Loucy (cell line): ENCODE measurements at regions not wholly inside any gene's neighbourhood (a gene's known extent, or its start where the extent isn't known, plus 50 kb on each side); places are given as distances from the start of the nearest gene placed in this dataset.

Experiments used
- EZH2phosphoT487 ChIP-seq: fragments of 200-600 bp; IDR thresholded peaks from 2 replicates; pipeline ENCODE4 v1.6.1; 2018; ENCODE audit warnings: antibody characterized with exemption, mild to moderate bottlenecking, moderate library complexity, borderline replicate concordance
- TF ChIP-seq, protein P1 (sequence below): fragments of 200-600 bp; sonication (generic); conservative IDR thresholded peaks from 2 replicates; pipeline ENCODE4 v1.5.1; 2014; ENCODE audit warnings: mild to moderate bottlenecking, antibody characterized with exemption, low read length

DNA sequence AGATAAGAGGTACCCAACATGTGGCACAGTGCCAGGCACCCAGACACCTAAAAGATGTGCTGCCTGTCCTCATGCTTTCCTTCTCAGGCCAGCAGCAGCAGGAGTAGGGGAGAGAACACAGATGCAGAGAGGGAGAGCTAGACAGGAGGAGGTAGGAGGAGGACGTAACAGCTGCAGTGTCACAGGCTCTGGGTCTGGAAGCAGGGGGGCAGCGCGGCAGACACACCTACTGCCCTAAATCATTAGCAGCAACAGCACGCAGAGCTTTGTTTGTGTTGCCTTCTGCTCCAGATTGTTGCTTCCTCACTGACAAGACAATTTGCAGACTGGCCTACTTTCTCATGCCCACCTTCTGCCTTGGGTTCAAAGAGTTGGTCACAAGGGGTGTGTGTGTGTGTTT, 196.7 kb upstream of the DAB1 start:
- TF ChIP-seq, protein P1, sequence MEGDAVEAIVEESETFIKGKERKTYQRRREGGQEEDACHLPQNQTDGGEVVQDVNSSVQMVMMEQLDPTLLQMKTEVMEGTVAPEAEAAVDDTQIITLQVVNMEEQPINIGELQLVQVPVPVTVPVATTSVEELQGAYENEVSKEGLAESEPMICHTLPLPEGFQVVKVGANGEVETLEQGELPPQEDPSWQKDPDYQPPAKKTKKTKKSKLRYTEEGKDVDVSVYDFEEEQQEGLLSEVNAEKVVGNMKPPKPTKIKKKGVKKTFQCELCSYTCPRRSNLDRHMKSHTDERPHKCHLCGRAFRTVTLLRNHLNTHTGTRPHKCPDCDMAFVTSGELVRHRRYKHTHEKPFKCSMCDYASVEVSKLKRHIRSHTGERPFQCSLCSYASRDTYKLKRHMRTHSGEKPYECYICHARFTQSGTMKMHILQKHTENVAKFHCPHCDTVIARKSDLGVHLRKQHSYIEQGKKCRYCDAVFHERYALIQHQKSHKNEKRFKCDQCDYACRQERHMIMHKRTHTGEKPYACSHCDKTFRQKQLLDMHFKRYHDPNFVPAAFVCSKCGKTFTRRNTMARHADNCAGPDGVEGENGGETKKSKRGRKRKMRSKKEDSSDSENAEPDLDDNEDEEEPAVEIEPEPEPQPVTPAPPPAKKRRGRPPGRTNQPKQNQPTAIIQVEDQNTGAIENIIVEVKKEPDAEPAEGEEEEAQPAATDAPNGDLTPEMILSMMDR = no peak
- TF ChIP-seq EZH2phosphoT487 = no peak
